HEK293 (cell line): ENCODE measurements at regions not wholly inside any gene's neighbourhood (a gene's known extent, or its start where the extent isn't known, plus 50 kb on each side); places are given as distances from the start of the nearest gene placed in this dataset.

Source experiments
- CTCF ChIA-PET: fragments of 350-600 bp; formaldehyde crosslinking; extraction: SDS; loops from one replicate; lab custom pipeline; 2021; ENCODE audit warnings: antibody characterized with exemption; lab: Yijun Ruan, JAX
- POLR2A ChIA-PET: fragments of 300-600 bp; formaldehyde crosslinking; extraction: SDS; loops from one replicate; lab custom pipeline; 2020; ENCODE audit warnings: antibody characterized with exemption, inconsistent platforms; lab: Yijun Ruan, JAX
- H3K27ac ChIP-seq: fragments of 200-500 bp; sonication (Bioruptor generic); 2 replicates; pipeline ENCODE4 v1.5.1; 2014; ENCODE audit warnings: low read depth, low read length, control low read depth, inconsistent platforms; ENCODE audit errors: extremely low read depth
- H3K36me3 ChIP-seq, 2 experiments: fragments of 200-500 bp in 1 of 2; sonication (Bioruptor generic) in 1 of 2; 1 replicate in 1 of 2; 2 replicates in 1 of 2; pipeline ENCODE4 v1.5.1; 2014 to 2017; ENCODE audit warnings: inconsistent platforms in 2 of 2, low read length in 2 of 2; ENCODE audit not compliant: control insufficient read depth in 2 of 2, insufficient read depth in 1 of 2
- H3K4me1 ChIP-seq: fragments of 200-500 bp; sonication (Bioruptor generic); 2 replicates; pipeline ENCODE4 v1.5.1; 2014; ENCODE audit warnings: mild to moderate bottlenecking, low read length, inconsistent platforms; ENCODE audit not compliant: control insufficient read depth, insufficient read depth
- H3K4me3 ChIP-seq: 2 replicates; pipeline ENCODE4 v1.5.1; 2011; ENCODE audit warnings: low read depth, mild to moderate bottlenecking, control low read depth, low read length, moderate library complexity
- H3K9me3 ChIP-seq: fragments of 200-500 bp; sonication (Bioruptor generic); 2 replicates; pipeline ENCODE4 v1.5.1; 2014; ENCODE audit warnings: low read depth, low read length, inconsistent platforms; ENCODE audit not compliant: control insufficient read depth, insufficient read depth
- GFI1B ChIP-seq: fragments of 450-650 bp; formaldehyde crosslinking; IDR thresholded peaks from 2 replicates; pipeline ENCODE4 v1.5.1; 2016; ENCODE audit warnings: missing biosample characterization, missing genetic modification characterization
- KLF10 ChIP-seq: fragments of 450-650 bp; IDR thresholded peaks from 2 replicates; pipeline ENCODE4 v1.5.1; 2018; ENCODE audit warnings: missing biosample characterization, mild to moderate bottlenecking, missing genetic modification characterization
- TRIM28 ChIP-seq: IDR thresholded peaks from 2 replicates; pipeline ENCODE4 v1.6.1; 2011; ENCODE audit warnings: low read length, control low read depth, borderline replicate concordance
- YY2 ChIP-seq: fragments of 450-650 bp; formaldehyde crosslinking; IDR thresholded peaks from 2 replicates; pipeline ENCODE4 v1.5.1; 2016; ENCODE audit warnings: missing biosample characterization, missing genetic modification characterization
- ZEB2 ChIP-seq: fragments of 450-650 bp; formaldehyde crosslinking; IDR thresholded peaks from 2 replicates; pipeline ENCODE4 v1.5.1; 2016; ENCODE audit warnings: missing biosample characterization, missing genetic modification characterization
- ZFP41 ChIP-seq: fragments of 450-650 bp; formaldehyde crosslinking; IDR thresholded peaks from 2 replicates; pipeline ENCODE4 v1.5.1; 2016; ENCODE audit warnings: missing biosample characterization, missing genetic modification characterization, borderline replicate concordance
- ZNF16 ChIP-seq: fragments of 450-650 bp; formaldehyde crosslinking; IDR thresholded peaks from 2 replicates; pipeline ENCODE4 v1.5.1; 2016; ENCODE audit warnings: low read depth, missing biosample characterization, missing genetic modification characterization
- ZNF174 ChIP-seq: fragments of 450-650 bp; formaldehyde crosslinking; IDR thresholded peaks from 2 replicates; pipeline ENCODE4 v1.5.0; 2017; ENCODE audit warnings: missing biosample characterization, mild to moderate bottlenecking, missing genetic modification characterization
- ZNF302 ChIP-seq: fragments of 450-650 bp; formaldehyde crosslinking; IDR thresholded peaks from 2 replicates; pipeline ENCODE4 v1.5.1; 2016; ENCODE audit warnings: missing biosample characterization, missing genetic modification characterization, low read depth
- ZNF350 ChIP-seq: fragments of 450-650 bp; formaldehyde crosslinking; IDR thresholded peaks from 2 replicates; pipeline ENCODE4 v1.5.0; 2017; ENCODE audit warnings: missing biosample characterization, mild to moderate bottlenecking, missing genetic modification characterization
- ZNF423 ChIP-seq: fragments of 450-650 bp; formaldehyde crosslinking; IDR thresholded peaks from 2 replicates; pipeline ENCODE4 v1.5.1; 2016; ENCODE audit warnings: missing biosample characterization, missing genetic modification characterization
- ZNF433 ChIP-seq: fragments of 450-650 bp; formaldehyde crosslinking; IDR thresholded peaks from 2 replicates; pipeline ENCODE4 v1.5.1; 2016; ENCODE audit warnings: missing biosample characterization, missing genetic modification characterization, low read depth
- ZNF510 ChIP-seq: fragments of 450-650 bp; formaldehyde crosslinking; IDR thresholded peaks from 2 replicates; pipeline ENCODE4 v1.5.1; 2018; ENCODE audit warnings: mild to moderate bottlenecking, missing genetic modification characterization, missing biosample characterization; ENCODE audit not compliant: insufficient replicate concordance
- ZNF571 ChIP-seq: fragments of 450-650 bp; formaldehyde crosslinking; IDR thresholded peaks from 2 replicates; pipeline ENCODE4 v1.5.0; 2017; ENCODE audit warnings: missing biosample characterization, missing genetic modification characterization
- ZNF654 ChIP-seq: fragments of 450-650 bp; formaldehyde crosslinking; IDR thresholded peaks from 2 replicates; pipeline ENCODE4 v1.5.1; 2016; ENCODE audit warnings: low read depth, missing biosample characterization, missing genetic modification characterization
- ZNF670 ChIP-seq: fragments of 450-650 bp; formaldehyde crosslinking; IDR thresholded peaks from 2 replicates; pipeline ENCODE4 v1.5.1; 2016; ENCODE audit warnings: missing biosample characterization, missing genetic modification characterization, low read depth
- ZNF701 ChIP-seq: fragments of 450-650 bp; formaldehyde crosslinking; IDR thresholded peaks from 2 replicates; pipeline ENCODE4 v1.5.1; 2016; ENCODE audit warnings: missing biosample characterization, missing genetic modification characterization
- ZNF768 ChIP-seq: fragments of 450-650 bp; formaldehyde crosslinking; IDR thresholded peaks from 2 replicates; pipeline ENCODE4 v1.5.1; 2018; ENCODE audit warnings: missing biosample characterization, mild to moderate bottlenecking, missing genetic modification characterization
- TF ChIP-seq, protein P1 (sequence below): fragments of 450-650 bp; formaldehyde crosslinking; IDR thresholded peaks from 2 replicates; pipeline ENCODE4 v1.5.1; 2016; ENCODE audit warnings: missing biosample characterization, missing genetic modification characterization
- TF ChIP-seq, protein P2 (sequence below): sonication (generic); formaldehyde crosslinking; IDR thresholded peaks from 2 replicates; pipeline ENCODE4 v1.8.1; 2022; ENCODE audit warnings: mild to moderate bottlenecking, moderate library complexity, missing genetic modification reagents
- TF ChIP-seq, protein P3 (sequence below): fragments of 450-650 bp; formaldehyde crosslinking; IDR thresholded peaks from 2 replicates; pipeline ENCODE4 v1.5.1; 2016; ENCODE audit warnings: missing biosample characterization, missing genetic modification characterization
- TF ChIP-seq, protein P4 (sequence below): fragments of 450-650 bp; formaldehyde crosslinking; IDR thresholded peaks from 2 replicates; pipeline ENCODE4 v1.5.1; 2017; ENCODE audit warnings: missing biosample characterization, mild to moderate bottlenecking, missing genetic modification characterization, moderate library complexity
- TF ChIP-seq, protein P5 (sequence below): fragments of 450-650 bp; formaldehyde crosslinking; IDR thresholded peaks from 2 replicates; pipeline ENCODE4 v1.5.1; 2017; ENCODE audit warnings: missing biosample characterization, missing genetic modification characterization

DNA sequence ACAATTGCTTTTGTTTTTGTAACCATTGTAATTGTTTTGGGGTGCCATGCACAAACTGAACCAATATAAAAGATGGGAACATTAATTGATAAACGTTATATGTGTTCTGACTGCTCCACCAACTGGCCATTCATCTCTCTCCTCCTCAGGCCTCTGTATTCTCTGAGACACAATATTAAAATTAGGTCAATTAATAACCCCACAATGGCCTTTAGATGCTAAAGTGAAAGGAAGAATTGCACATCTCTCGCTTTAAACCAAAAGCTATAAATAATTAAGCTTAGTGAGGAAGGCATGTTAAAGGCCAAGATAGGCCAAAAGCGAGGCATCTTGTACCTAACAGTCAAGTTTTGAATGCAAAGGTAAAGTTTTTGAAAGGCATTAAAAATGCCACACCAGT lies 448.4 kb upstream of the ITGA1 start:
- H3K36me3 ChIP-seq, result no peaks in the 10 kb centered on the region
- TF ChIP-seq, protein P1, sequence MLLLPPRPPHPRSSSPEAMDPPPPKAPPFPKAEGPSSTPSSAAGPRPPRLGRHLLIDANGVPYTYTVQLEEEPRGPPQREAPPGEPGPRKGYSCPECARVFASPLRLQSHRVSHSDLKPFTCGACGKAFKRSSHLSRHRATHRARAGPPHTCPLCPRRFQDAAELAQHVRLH (tag by site-specific recombination), result no peak
- TF ChIP-seq ZNF510 (tag by site-specific recombination) (no peak), ZNF433 (tag by site-specific recombination) (no peak), ZNF16 (tag by site-specific recombination) (no peak)
- TF ChIP-seq, all 188 proteins: peak for 0
- Histone ChIP-seq H3K9me3 (no peaks in the 10 kb centered on the region), H3K4me3 (no peak overlapping the region), H3K4me1 (no peaks in the 10 kb centered on the region), H3K27ac (no peak overlapping the region)
- POLR2A ChIA-PET, result no interaction called here
- CTCF ChIA-PET, result no interaction called here

DNA sequence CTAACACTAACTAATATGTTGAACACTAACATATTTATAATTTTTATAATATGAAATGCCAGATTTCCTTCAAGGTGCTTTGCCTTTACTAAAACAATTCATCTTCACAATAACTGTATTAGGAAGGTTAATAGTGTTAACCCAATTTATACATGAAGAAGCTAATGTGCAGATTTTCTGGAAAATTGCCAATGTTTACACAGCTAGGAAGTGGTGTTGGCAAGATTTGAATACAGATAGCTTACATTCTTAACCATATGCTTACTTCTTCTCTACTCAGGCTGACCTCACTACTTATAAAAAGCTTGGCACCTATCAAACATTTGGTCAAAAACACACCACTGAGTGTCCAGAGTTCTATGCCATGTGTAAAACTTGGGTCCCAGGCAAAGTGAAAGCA lies 445.4 kb upstream of the ITGA1 start:
- CTCF ChIA-PET, result interaction anchor here (1.1 kb wide), 1 partner anchor 15 kb away, joined by 4 read pairs; no protein-coding TSS in a partner anchor
- no peak overlapping the region for H3K4me3 ChIP-seq
- POLR2A ChIA-PET, result no interaction called here
- no peak overlapping the region for H3K27ac ChIP-seq
- no peak for TF ChIP-seq ZNF768 (tag by site-specific recombination)
- TF ChIP-seq YY2 (tag by site-specific recombination), result no peak
- no peaks in the 10 kb centered on the region for H3K36me3 ChIP-seq
- H3K9me3 ChIP-seq, result no peaks in the 10 kb centered on the region
- no peaks in the 10 kb centered on the region for H3K4me1 ChIP-seq

DNA sequence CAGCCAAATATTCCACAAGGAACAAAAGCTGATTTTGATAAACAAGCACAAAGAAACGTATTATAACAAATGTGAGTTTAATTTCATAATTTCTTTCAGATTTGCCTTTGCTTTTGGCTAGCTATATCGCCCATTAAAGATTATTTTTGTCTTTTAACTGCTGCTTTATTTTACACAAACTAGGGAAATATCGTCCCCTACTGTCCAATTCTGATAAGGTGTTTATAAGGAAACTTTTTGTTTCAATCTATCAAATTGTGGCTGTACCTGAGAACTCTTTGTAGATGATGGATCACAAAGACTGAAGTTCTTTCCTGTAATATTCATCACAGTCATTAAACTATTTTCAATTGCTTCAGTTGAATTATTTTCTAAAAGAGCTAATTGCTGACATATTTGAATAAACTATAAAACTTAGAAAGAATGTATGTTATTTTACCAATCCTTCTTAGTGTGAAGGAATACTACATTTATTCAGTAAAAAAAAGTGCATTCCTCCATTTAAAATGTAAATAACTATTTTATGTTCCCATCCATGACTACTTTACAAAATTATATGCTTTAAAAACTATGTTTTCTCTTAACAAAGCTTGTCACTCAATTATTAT lies 431.3 kb upstream of the ITGA1 start:
- CTCF ChIA-PET, result interaction anchor here (0.6 to 1.9 kb wide), 15 partner anchors 8 to 1393 kb away, joined by 3 to 7 read pairs (median 3); no protein-coding TSS in a partner anchor
- Histone ChIP-seq H3K9me3 (no peaks in the 10 kb centered on the region), H3K4me1 (no peaks in the 10 kb centered on the region), H3K4me3 (no peak overlapping the region), H3K27ac (no peak overlapping the region), H3K36me3 (no peaks in the 10 kb centered on the region)
- POLR2A ChIA-PET, result no interaction called here
- TF ChIP-seq GFI1B (tag by site-specific recombination), result no peak
- TF ChIP-seq ZFP41 (tag by site-specific recombination), result no peak
- no peak for TF ChIP-seq ZEB2 (tag by site-specific recombination)
- TF ChIP-seq ZNF571 (tag by site-specific recombination), result no peak
- peak; percentile 85 for TF ChIP-seq ZNF654
- TF ChIP-seq, protein P2, sequence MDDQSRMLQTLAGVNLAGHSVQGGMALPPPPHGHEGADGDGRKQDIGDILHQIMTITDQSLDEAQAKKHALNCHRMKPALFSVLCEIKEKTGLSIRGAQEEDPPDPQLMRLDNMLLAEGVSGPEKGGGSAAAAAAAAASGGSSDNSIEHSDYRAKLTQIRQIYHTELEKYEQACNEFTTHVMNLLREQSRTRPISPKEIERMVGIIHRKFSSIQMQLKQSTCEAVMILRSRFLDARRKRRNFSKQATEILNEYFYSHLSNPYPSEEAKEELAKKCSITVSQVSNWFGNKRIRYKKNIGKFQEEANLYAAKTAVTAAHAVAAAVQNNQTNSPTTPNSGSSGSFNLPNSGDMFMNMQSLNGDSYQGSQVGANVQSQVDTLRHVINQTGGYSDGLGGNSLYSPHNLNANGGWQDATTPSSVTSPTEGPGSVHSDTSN (CRISPR knock-in tag), result no peak
- TF ChIP-seq, protein P1 (tag by site-specific recombination), result no peak
- TF ChIP-seq, protein P3, sequence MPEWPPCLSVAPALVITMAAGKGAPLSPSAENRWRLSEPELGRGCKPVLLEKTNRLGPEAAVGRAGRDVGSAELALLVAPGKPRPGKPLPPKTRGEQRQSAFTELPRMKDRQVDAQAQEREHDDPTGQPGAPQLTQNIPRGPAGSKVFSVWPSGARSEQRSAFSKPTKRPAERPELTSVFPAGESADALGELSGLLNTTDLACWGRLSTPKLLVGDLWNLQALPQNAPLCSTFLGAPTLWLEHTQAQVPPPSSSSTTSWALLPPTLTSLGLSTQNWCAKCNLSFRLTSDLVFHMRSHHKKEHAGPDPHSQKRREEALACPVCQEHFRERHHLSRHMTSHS, result no peak

DNA sequence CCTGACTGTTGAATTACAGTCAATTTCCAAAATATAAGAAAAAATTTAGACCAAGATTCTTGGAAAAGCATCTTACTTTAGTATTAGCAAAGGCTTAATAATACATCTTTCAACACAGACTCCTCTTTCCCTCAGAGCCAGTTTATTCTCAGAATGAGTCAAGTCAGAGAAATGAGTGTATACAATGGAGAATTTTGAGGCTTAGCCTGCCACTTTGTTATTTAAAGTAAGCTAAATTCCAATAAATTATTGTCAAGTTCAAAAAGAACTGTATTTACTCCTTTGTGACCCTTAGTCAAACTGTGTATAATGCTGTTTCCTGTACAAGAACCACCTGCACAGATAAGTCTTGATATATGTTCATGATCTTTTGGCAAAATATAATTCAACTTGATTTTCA lies 428.5 kb upstream of the ITGA1 start:
- ChIA-PET CTCF (no interaction called here), POLR2A (no interaction called here)
- Histone ChIP-seq H3K36me3 (no peaks in the 10 kb centered on the region), H3K4me1 (no peaks in the 10 kb centered on the region), H3K27ac (no peak overlapping the region), H3K4me3 (no peak overlapping the region), H3K9me3 (no peaks in the 10 kb centered on the region)
- TF ChIP-seq, protein P4, sequence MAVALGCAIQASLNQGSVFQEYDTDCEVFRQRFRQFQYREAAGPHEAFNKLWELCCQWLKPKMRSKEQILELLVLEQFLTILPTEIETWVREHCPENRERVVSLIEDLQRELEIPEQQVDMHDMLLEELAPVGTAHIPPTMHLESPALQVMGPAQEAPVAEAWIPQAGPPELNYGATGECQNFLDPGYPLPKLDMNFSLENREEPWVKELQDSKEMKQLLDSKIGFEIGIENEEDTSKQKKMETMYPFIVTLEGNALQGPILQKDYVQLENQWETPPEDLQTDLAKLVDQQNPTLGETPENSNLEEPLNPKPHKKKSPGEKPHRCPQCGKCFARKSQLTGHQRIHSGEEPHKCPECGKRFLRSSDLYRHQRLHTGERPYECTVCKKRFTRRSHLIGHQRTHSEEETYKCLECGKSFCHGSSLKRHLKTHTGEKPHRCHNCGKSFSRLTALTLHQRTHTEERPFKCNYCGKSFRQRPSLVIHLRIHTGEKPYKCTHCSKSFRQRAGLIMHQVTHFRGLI (tag by site-specific recombination), result no peak
- no peak for TF ChIP-seq ZNF701 (tag by site-specific recombination)
- TF ChIP-seq ZFP41 (tag by site-specific recombination), result no peak
- TF ChIP-seq KLF10, result no peak
- TF ChIP-seq ZNF174 (tag by site-specific recombination), result no peak
- TF ChIP-seq, protein P5, sequence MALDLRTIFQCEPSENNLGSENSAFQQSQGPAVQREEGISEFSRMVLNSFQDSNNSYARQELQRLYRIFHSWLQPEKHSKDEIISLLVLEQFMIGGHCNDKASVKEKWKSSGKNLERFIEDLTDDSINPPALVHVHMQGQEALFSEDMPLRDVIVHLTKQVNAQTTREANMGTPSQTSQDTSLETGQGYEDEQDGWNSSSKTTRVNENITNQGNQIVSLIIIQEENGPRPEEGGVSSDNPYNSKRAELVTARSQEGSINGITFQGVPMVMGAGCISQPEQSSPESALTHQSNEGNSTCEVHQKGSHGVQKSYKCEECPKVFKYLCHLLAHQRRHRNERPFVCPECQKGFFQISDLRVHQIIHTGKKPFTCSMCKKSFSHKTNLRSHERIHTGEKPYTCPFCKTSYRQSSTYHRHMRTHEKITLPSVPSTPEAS, result no peak
- TF ChIP-seq ZNF350 (tag by site-specific recombination), result no peak
- TF ChIP-seq ZNF423 (tag by site-specific recombination), result no peak
- no peak for TF ChIP-seq ZNF302 (tag by site-specific recombination)
- no peak for TF ChIP-seq TRIM28
- TF ChIP-seq ZNF670 (tag by site-specific recombination), result no peak
